SK-N-SH (cell line): ENCODE measurements at regions not wholly inside any gene's neighbourhood (a gene's known extent, or its start where the extent isn't known, plus 50 kb on each side); places are given as distances from the start of the nearest gene placed in this dataset.

ENCODE experiments used
- CTCF ChIP-seq: fragments of 200-600 bp; sonication (generic); IDR thresholded peaks from 2 replicates; pipeline ENCODE4 v1.6.1; 2017; ENCODE audit warnings: antibody characterized with exemption, mild to moderate bottlenecking, moderate library complexity
- MAX ChIP-seq: IDR thresholded peaks from 2 replicates; pipeline ENCODE4 v1.4.0; 2012; ENCODE audit warnings: low read depth
- NRF1 ChIP-seq: IDR thresholded peaks from 2 replicates; pipeline ENCODE4 v1.6.1; 2012; ENCODE audit warnings: low read depth, mild to moderate bottlenecking, low read length
- POLR2AphosphoS5 ChIP-seq: IDR thresholded peaks from 2 replicates; pipeline ENCODE4 v1.6.1; 2012; ENCODE audit warnings: low read depth, low read length
- REST ChIP-seq: IDR thresholded peaks from 2 replicates; pipeline ENCODE4 v1.6.1; 2012; ENCODE audit warnings: mild to moderate bottlenecking, low read depth, low read length, moderate library complexity
- SIN3A ChIP-seq: IDR thresholded peaks from 2 replicates; pipeline ENCODE4 v1.6.1; 2012; ENCODE audit warnings: low read depth, mild to moderate bottlenecking, low read length, moderate library complexity, borderline replicate concordance
- USF1 ChIP-seq: IDR thresholded peaks from 2 replicates; pipeline ENCODE4 v1.4.0; 2012; ENCODE audit warnings: low read depth, borderline replicate concordance

DNA sequence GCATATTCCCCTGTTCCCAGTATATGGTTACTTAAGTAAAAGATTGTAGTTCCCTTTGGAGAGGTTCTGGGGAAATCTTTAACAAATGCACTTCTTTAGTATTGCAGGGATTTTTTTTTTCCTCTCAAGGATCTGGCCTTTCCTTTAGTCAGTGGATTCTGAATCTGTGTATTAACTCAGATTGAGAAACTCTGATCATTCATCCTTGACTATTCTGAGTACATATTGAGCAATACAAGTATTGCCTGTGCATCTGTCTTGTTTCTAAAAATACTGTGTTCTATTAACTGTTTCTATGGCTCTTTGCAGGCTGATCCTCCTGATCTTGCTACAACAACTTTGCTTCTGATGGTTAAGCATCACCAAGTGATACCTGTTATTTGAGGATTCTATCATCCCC lies 67.8 kb upstream of the FGGY start:
- TF ChIP-seq REST = no peak
- no peak for TF ChIP-seq USF1
- no peak for TF ChIP-seq CTCF
- no peak for TF ChIP-seq MAX
- TF ChIP-seq SIN3A = no peak
- no peak for TF ChIP-seq POLR2AphosphoS5
- TF ChIP-seq NRF1 = no peak
